Astrocyte (in vitro differentiated cells and primary cell): ENCODE measurements at regions not wholly inside any gene's neighbourhood (a gene's known extent, or its start where the extent isn't known, plus 50 kb on each side); places are given as distances from the start of the nearest gene placed in this dataset.
"Not testable (repeated sequence)": the region's sequence is repeated elsewhere in the genome, so short reads cannot be mapped to it uniquely, and the experiment has no call there.

Experiments
- DNase-seq: peaks from one replicate; pipeline ENCODE4 v3.0.0-alpha.2; 2010; ENCODE audit warnings: low read depth
- FAIRE-seq: peaks from 2 replicates; lab custom pipeline; 2011; peaks lifted over from hg19 to GRCh38; lab: Jason Lieb, UNC
- H2AFZ ChIP-seq: 2 replicates; pipeline ENCODE4 v1.6.0; 2012; ENCODE audit warnings: low read depth, low read length, inconsistent platforms
- H3K27ac ChIP-seq: 2 replicates; pipeline ENCODE4 v1.5.1; 2011; ENCODE audit warnings: low read depth, low read length, inconsistent platforms
- H3K27me3 ChIP-seq: 2 replicates; pipeline ENCODE4 v1.6.0; 2011; ENCODE audit warnings: low read length, inconsistent platforms; ENCODE audit not compliant: insufficient read depth
- H3K36me3 ChIP-seq: 2 replicates; pipeline ENCODE4 v1.5.1; 2011; ENCODE audit warnings: low read length, inconsistent platforms; ENCODE audit not compliant: insufficient read depth
- H3K4me1 ChIP-seq: 2 replicates; pipeline ENCODE4 v1.5.1; 2011; ENCODE audit warnings: low read length, inconsistent platforms; ENCODE audit not compliant: insufficient read depth
- H3K4me2 ChIP-seq: 2 replicates; pipeline ENCODE4 v1.6.0; 2012; ENCODE audit warnings: low read length, inconsistent platforms
- H3K4me3 ChIP-seq: 2 replicates; pipeline ENCODE4 v1.5.1; 2011; ENCODE audit warnings: low read depth, mild to moderate bottlenecking, low read length, inconsistent platforms; ENCODE audit not compliant: insufficient read depth
- H3K79me2 ChIP-seq: 2 replicates; pipeline ENCODE4 v1.6.0; 2012; ENCODE audit warnings: mild to moderate bottlenecking, low read length, inconsistent platforms; ENCODE audit not compliant: insufficient read depth
- H3K9ac ChIP-seq: 2 replicates; pipeline ENCODE4 v1.6.0; 2012; ENCODE audit warnings: mild to moderate bottlenecking, low read length, inconsistent platforms
- H3K9me3 ChIP-seq: 2 replicates; pipeline ENCODE4 v1.5.1; 2012; ENCODE audit warnings: low read depth, mild to moderate bottlenecking, low read length, inconsistent platforms; ENCODE audit not compliant: insufficient read depth
- H4K20me1 ChIP-seq: 2 replicates; pipeline ENCODE4 v1.6.0; 2012; ENCODE audit warnings: low read length, inconsistent platforms; ENCODE audit not compliant: insufficient read depth
- H3K27ac Mint-ChIP-seq: one replicate; pipeline ENCODE4 v1.8.0; 2021; ENCODE audit warnings: mild to moderate bottlenecking, mixed read lengths; ENCODE audit not compliant: unreplicated experiment
- H3K27me3 Mint-ChIP-seq: one replicate; pipeline ENCODE4 v1.8.0; 2021; ENCODE audit warnings: low read depth, mixed read lengths; ENCODE audit not compliant: unreplicated experiment
- H3K36me3 Mint-ChIP-seq: one replicate; pipeline ENCODE4 v1.8.0; 2021; ENCODE audit warnings: low read depth, mixed read lengths; ENCODE audit not compliant: unreplicated experiment
- H3K4me1 Mint-ChIP-seq: one replicate; pipeline ENCODE4 v1.8.0; 2021; ENCODE audit warnings: low read depth, mixed read lengths; ENCODE audit not compliant: unreplicated experiment
- H3K4me3 Mint-ChIP-seq: one replicate; pipeline ENCODE4 v1.8.0; 2021; ENCODE audit warnings: mild to moderate bottlenecking, moderate library complexity, mixed read lengths; ENCODE audit not compliant: unreplicated experiment
- H3K9me3 Mint-ChIP-seq: one replicate; pipeline ENCODE4 v1.8.0; 2021; ENCODE audit warnings: mild to moderate bottlenecking, mixed read lengths; ENCODE audit not compliant: unreplicated experiment
- EZH2 ChIP-seq: IDR thresholded peaks from 2 replicates; pipeline ENCODE4 v1.6.1; 2012; ENCODE audit warnings: mild to moderate bottlenecking, low read length, inconsistent platforms; ENCODE audit not compliant: insufficient read depth
- TF ChIP-seq, protein P1 (sequence below): IDR thresholded peaks from 2 replicates; pipeline ENCODE4 v1.5.1; 2011; ENCODE audit warnings: low read depth, mild to moderate bottlenecking, inconsistent platforms, low read length, moderate library complexity; ENCODE audit not compliant: insufficient read depth

DNA sequence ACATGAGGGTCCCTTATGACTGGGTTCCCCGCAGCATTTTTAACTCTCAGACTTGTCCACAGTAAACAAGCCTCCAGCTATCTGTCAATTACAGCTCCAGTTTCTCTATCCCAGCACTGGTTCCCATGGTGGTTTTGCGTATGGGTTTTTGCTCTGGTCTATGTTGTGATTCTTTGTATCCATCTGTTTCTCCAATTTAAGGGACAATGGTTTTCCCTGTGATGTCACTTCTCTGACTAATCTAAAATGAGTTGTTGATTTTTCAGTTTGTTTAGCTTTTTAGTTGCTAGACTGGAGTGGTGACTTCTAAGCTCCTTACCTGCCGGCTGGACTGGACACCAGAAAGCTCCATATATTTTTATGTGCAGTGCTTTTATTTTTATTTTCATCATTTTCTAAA, 303.7 kb downstream of the INHBA start:
- no peaks in the 10 kb centered on the region for H3K9me3 ChIP-seq
- no peak overlapping the region for H3K4me3 ChIP-seq
- DNase-seq (no peak), FAIRE-seq (no peak)
- Mint-ChIP-seq H3K36me3 (no peaks in the 10 kb centered on the region), H3K27ac (peak overlapping the region; percentile 63), H3K4me1 (peaks cover 11% of the 10 kb centered on the region), H3K9me3 (no peaks in the 10 kb centered on the region), H3K4me3 (no peak overlapping the region), H3K27me3 (no peaks in the 10 kb centered on the region)
- no peaks in the 10 kb centered on the region for H3K36me3 ChIP-seq
- no peaks in the 10 kb centered on the region for H3K79me2 ChIP-seq
- H3K27me3 ChIP-seq: no peaks in the 10 kb centered on the region
- H3K4me1 ChIP-seq: peaks cover 3% of the 10 kb centered on the region
- no peak overlapping the region for H3K4me2 ChIP-seq
- no peaks in the 10 kb centered on the region for H4K20me1 ChIP-seq
- H3K9ac ChIP-seq: no peak overlapping the region
- H3K27ac ChIP-seq: no peak overlapping the region
- H2AFZ ChIP-seq: no peak overlapping the region
- no peak for TF ChIP-seq EZH2
- TF ChIP-seq, protein P1, sequence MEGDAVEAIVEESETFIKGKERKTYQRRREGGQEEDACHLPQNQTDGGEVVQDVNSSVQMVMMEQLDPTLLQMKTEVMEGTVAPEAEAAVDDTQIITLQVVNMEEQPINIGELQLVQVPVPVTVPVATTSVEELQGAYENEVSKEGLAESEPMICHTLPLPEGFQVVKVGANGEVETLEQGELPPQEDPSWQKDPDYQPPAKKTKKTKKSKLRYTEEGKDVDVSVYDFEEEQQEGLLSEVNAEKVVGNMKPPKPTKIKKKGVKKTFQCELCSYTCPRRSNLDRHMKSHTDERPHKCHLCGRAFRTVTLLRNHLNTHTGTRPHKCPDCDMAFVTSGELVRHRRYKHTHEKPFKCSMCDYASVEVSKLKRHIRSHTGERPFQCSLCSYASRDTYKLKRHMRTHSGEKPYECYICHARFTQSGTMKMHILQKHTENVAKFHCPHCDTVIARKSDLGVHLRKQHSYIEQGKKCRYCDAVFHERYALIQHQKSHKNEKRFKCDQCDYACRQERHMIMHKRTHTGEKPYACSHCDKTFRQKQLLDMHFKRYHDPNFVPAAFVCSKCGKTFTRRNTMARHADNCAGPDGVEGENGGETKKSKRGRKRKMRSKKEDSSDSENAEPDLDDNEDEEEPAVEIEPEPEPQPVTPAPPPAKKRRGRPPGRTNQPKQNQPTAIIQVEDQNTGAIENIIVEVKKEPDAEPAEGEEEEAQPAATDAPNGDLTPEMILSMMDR: no peak

DNA sequence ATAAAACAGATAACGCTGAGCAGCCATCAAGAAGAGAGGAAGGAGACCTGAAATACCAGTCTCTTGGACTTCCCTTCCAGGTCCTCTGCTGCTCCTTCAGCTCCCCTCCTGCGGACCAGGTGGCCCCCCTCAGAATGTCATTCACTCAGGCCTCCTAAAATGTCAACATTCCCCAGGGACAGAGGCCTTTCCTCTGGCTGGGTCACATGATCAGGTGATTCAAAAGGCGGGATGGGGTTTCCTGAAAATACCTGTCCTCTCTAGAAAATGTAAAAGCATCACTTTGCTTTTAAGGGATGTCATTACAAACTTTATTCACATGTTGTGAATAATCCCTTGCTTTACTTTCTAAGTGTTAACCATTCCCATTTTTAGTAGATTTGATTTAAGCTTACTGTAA, 311.1 kb downstream of the INHBA start:
- Histone ChIP-seq H3K9ac (no peak overlapping the region), H4K20me1 (no peaks in the 10 kb centered on the region), H3K4me2 (no peak overlapping the region), H2AFZ (no peak overlapping the region), H3K9me3 (no peaks in the 10 kb centered on the region), H3K4me1 (no peaks in the 10 kb centered on the region), H3K79me2 (no peaks in the 10 kb centered on the region), H3K4me3 (no peak overlapping the region), H3K36me3 (no peaks in the 10 kb centered on the region), H3K27ac (no peak overlapping the region), H3K27me3 (no peaks in the 10 kb centered on the region)
- peaks cover 6% of the 10 kb centered on the region for H3K9me3 Mint-ChIP-seq
- FAIRE-seq (no peak), DNase-seq (no peak)
- no peak overlapping the region for H3K27ac Mint-ChIP-seq
- H3K4me3 Mint-ChIP-seq: no peak overlapping the region
- H3K4me1 Mint-ChIP-seq: peaks cover 7% of the 10 kb centered on the region
- H3K36me3 Mint-ChIP-seq: no peaks in the 10 kb centered on the region
- H3K27me3 Mint-ChIP-seq: no peaks in the 10 kb centered on the region
- TF ChIP-seq EZH2: no peak
- TF ChIP-seq, protein P1: no peak

DNA sequence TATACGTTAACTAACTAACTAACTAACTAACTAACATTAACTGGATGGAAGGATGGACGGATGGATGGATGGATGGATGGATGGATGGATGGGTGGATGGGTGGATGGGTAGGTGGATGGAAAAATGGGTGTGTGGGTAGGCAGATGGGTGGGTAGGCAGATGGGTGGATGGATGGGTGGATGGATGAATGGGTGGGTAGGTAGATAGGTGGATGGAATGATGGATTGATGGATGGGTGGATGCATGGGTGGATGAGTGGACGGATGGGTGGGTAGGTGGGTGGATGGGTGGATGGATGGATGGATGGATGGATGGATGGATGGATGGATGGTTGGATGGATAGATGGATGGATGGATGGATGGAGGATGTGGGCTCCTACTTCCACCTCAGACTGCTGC, 314.0 kb downstream of the INHBA start:
- H3K36me3 ChIP-seq, H4K20me1 ChIP-seq, H3K9ac ChIP-seq, H3K4me2 ChIP-seq, H3K36me3 Mint-ChIP-seq, H3K9me3 ChIP-seq, H3K4me1 ChIP-seq, H3K27ac Mint-ChIP-seq, H3K9me3 Mint-ChIP-seq, H2AFZ ChIP-seq, DNase-seq, H3K4me3 ChIP-seq, H3K27ac ChIP-seq, H3K27me3 ChIP-seq, H3K27me3 Mint-ChIP-seq, FAIRE-seq, H3K4me3 Mint-ChIP-seq, H3K79me2 ChIP-seq: not testable (repeated sequence)
- peaks cover 16% of the 10 kb centered on the region for H3K4me1 Mint-ChIP-seq
